ENCODE measurements at regions not wholly inside any gene's neighbourhood (a gene's known extent, or its start where the extent isn't known, plus 50 kb on each side); places are given as distances from the start of the nearest gene placed in this dataset.

DNA sequence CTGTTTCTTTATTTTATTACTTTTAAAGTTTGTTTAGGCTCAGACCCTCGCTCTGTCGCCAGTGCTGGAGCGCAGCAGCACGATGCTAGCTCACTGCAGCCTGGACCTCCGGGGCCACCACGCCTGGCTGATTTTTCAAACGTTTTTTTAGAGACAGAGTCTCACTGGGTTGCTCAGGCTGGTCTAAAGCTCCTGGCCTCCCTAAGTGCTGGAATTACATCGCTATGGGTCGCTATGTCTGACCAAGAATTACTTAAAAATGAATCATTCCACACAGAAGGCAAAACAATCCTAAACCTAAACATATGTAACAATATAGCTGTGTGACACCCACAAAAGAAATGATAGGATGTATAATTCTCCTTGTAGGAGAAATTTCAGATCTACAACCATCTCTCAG, 86.9 kb upstream of the SIMC1 start:
- no peak for DNase-seq

DNA sequence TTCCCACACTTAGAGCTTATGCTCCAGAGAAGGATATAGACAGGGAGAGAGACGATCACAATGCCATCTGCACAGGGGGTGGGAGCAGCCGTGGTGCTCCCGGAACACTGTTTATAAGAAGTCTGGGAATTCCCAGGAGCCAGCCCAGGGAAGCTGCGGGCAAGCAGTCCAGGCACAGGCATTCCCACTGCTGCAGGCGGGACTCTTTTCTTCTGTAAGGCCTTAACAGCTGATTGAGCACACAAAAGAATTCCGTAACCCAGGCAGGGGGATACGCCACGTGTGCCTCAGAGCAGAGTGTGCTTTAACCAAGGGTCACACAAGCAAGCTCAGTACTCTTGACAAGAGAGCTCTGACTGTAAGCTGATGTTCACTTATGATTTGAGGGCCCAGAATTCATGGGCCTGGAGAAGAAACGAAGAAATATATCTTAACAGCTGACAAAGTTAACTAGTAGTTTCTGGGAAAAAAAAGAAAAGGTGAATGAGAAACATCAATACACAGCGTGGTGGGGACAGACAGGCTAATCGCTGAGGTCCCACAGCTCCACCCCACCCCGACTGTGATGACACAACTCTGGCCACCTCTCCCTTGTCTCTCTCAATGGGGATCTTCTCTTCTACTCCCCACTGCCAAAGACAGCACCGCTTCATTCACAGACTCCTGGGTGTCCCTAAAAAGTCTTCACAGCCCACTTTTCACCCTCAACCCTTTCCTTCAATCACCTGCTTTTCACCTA, 85.9 kb upstream of the SIMC1 start:
- no peak for DNase-seq

GRCh38 chr5:176152930-176153311, 85.3 kb upstream of the SIMC1 start:
- no peak for DNase-seq

DNA sequence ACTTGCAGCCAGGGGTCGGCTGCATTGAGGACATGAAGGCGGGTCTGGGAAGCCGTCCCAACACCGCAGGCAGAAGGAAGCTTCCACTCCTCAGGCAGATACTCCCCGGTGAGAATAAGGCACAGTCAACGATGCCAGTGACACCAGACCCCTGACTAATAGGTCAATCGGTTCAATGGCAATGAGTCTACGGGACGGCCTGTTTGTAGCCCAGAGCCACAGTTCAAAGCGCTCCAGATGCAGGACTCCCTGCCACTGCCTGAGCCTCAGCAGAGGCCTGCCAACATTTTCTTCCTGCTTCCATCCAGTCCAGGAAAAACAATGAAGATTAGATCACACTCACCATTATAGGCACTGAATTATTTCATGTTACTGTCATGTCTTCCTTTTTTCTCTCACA, 84.5 kb upstream of the SIMC1 start:
- no peak for DNase-seq

DNA sequence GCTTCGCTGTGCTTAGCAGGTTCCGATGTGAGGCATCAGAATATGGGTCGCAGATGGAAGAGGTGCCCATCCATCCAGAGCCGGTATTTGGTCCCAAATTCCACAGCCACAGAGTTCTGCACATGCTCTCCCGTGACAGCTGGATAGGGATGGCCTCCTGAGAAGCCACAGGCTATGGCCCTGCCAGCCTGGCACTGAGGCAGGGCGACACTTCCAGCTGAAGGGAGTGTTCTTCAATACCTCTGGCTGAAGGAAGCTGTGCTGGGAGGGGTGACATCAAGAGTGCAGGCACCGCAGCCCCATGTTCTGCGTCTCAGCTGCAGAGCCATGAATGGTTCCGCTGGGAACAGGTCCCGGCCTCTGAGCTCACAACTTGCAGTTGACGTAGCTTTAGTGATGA, 83.4 kb upstream of the SIMC1 start:
- DNase-seq, result no peak

DNA sequence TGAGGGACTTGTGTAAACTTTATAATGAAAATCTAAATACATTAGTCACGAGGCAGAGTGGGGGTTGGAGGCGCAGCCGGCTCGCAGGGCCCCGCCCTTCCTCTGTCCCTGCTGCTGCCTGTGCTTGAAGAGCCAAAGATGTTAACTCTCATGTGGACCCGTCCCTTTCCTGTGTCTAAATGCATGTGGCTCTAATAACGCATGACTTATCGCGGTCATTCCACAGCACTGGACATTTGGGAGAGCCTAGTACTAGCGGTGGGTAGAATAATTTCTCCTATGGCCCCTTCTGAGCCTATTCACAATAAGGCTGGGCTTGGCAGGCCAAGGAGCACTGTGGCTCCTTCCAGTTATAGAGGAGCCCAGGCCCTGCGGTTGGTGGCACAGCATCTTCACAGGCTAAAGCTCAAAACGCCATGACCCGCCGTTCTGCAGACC, 82.3 kb upstream of the SIMC1 start:
- DNase-seq, result no peak

- DNase-seq, result no peak
Measured at GRCh38 chr5:176157656-176158055, 80.6 kb upstream of the SIMC1 start.

DNA sequence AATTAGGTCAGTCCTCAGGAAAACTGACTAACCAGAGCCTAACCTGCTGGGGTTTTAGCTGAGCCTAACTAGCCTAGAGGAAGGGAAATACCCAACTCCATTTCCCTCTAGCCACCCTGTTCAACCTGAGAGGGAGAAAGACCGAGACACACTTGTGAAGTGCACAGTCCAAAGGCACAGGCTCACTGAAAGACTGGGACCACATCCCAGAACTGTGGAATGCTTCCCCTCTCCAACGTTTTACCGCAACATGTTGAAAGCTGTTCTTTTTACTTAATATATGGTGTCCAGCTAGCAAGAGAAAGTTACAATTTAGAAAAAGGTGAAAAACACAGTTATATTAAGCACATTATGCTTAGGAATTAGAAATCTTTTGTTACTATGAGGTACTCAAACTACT, 76.8 kb upstream of the SIMC1 start:
- no peak for DNase-seq

DNA sequence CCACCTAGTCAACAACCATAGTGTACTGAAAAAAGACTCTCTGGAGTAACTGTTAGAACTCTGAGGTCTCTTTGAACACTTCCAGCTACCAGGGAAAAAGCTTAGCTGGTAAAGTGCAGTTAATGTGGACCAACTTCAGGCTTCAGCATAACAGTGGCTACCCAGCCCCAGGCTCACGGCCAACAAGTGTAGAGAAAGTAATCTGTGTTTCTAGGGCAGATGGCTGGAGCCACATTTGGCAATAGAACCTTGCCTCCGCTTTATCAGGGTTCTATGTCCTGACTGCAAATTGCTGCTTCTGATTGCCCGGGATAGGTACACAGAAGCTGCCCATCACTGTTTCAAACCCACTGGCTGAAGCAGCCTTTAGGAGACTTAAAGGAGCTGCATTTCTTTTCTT, 76.0 kb upstream of the SIMC1 start:
- no peak for DNase-seq

DNA sequence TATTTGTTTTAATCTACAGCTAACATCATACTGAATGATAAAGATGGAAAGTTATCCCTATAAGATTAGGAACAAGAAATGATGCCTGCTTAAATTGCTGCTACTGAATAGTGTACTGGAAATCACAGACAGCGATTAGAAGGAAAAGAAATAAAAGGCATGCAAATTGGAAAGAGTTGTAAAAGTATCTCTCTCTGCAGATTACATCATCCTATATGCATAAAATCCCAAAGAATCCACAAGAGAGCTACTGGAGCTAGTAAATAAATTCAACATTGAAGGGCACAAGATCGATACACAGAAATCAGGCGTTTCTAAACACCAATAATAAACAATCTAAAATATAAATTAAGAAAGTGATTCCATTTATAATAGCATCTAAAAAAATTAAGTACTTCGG, 75.3 kb upstream of the SIMC1 start:
- no peak for DNase-seq

DNA sequence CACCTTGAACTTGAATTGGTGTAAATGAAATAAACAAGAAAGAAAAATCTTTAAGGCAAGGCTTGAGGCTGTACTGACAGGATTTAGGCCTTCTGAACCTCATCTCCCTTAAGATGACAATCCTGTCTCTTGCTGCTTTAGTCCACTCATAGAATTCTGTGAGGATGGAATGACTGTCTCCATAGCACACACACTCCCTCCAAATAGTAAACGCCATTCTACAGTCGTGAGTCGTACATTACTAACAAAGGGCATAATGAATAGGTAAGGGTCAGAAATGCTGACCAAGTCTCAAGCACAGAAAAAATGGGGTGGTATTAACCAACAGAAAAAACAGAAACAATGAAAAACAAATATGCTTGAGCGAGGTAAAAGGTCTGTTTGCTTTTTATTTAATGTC, 71.8 kb upstream of the SIMC1 start:
- no peak for DNase-seq

- DNase-seq, result no peak
Measured at GRCh38 chr5:176167800-176168199, 70.4 kb upstream of the SIMC1 start.

DNA sequence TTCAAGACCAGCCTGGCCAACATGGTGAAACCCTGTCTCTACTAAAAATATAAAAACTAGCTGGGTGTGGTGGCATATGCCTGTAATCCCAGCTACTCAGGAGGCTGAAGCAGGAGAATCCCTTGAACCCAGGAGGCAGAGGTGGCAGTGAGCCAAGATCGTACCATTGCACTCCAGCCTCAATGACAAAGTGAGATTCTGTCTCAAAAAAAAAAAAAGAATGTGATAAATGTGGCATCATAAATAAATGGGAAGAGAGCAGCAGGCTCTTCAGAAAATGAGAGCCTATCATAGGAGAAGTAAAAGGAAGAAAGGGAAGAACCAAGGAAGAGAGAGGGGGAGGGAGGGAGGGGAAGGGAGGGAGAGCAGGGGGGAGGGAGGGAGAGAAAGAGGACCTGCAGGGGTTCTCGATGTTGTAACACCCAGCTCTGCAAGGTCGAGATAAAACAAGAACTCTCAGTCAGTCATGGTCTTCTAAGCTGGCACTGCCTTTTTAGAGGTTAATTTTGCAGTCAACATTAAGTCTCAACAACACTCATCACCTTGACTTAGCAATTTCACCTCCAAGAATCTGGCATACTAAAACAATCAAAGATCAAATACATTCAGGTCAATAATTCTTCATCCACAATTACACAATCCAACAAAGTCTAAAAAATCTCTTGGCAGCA, 68.7 kb upstream of the SIMC1 start:
- DNase-seq, result no peak

DNA sequence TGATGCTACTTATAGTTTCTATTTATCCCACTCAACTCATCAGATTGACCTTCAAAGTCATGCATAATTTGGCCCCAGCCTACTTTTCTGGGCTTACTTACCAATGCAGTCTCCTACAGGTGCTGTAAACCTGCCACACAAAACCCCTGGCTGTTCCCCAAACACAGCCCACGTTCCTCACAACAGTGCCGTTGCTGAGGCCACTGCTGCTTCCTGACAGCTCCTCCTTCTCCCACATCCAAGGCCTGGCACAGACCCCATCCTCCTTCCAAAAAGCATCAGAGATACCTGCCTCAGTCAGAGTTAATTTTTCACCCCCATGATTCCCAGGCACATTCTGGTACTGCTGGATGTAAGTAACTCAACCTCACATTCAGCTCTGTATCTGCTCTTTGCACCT, 68.1 kb upstream of the SIMC1 start:
- no peak for DNase-seq

DNA sequence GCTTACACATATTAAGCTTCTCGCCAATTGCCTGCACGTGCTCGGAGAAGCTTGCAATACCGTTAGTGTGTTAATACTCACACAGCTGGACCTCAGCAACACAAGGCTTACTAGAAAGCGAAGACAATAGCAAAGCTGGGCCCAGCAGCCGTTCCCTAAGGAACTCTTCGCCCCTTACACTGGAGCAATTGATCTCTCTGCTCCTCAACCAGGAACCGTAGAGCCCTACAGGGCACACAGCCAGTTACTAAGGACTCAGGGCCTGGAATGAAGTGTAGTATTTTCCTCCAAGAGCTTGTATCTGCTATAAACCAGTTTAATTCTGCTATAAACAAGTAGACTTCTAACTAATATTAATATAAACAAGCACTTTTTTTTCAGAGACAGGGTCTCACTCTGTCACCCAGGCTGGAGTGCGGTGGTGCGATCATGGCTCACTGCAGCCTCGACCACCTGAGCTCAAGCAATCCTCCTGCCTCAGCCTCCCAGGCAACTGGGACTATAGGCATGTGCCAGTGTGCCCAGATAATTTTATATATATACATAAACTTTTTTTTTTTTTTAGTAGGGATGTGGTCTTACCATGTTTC, 67.0 kb upstream of the SIMC1 start:
- DNase-seq, result no peak

DNA sequence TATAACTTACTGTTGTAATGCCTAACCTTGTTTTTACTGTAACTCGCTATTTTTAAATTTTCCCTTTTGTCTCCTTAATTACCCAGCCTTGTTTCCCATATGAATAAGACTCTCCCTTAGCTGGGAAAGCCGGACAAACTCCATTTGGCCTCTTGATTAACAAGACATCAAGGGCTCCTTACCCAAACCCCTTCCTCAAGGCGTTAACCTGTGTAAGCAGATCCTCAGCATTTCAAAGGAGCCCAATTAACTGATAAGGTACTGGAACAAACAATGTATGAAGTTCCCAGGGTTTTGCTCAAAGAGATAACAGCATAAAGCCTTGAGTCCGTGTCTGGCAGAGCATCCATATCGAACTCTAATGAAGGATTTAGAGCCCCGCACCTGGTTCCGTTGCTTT, 66.0 kb upstream of the SIMC1 start:
- DNase-seq, result no peak

DNA sequence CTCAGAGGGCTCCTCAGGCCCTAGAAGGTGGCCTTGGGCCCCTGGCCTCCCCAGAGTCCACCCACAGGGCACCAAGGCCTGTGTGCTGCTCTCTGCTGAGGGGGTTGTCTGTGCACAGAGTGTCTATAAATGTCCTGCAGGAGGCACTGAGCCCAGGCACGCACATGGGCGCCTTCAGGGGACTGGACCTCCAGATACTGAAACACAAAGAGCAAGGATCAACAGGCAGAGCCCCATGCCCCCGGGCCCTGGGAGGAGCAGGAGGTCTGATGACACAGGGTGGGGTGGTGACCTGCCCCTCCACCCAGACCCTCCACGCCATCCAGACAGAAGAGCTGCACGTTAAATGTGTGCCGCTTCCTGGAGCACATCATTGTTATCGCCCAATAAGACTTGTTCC, 64.6 kb upstream of the SIMC1 start:
- DNase-seq, result no peak

DNA sequence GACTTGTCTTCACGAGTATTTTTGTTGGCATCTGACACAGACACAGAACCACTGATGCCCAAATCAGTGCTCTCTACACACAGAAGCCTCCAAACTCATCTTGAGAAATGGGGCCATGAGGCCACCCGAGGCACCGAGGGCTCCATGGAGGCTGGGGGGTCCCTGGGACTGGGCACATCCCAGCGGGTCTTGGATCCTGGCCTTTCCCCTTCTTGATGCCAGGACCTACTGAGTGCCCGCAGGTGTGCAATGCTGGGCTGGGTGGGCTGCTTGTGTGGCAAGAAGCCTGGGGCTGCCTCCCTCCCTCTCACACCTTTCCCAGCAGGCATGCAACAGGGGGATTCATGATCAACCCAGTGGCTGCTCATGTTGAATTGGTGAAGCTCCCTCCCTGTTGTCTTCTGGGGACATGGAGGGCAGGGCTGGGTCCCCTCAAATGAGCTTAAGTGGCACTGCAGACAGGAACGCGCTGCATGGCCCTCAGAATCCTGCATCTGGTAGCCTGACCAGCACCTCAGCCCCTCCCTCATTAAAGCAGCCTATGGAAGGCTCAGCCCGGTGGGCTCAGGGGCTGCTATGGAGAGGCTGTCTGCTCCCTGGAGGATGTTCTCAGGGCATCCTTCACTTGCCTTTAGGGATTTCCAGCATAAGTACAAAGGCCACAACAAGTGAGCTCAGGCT, 63.7 kb upstream of the SIMC1 start:
- DNase-seq, result no peak

DNA sequence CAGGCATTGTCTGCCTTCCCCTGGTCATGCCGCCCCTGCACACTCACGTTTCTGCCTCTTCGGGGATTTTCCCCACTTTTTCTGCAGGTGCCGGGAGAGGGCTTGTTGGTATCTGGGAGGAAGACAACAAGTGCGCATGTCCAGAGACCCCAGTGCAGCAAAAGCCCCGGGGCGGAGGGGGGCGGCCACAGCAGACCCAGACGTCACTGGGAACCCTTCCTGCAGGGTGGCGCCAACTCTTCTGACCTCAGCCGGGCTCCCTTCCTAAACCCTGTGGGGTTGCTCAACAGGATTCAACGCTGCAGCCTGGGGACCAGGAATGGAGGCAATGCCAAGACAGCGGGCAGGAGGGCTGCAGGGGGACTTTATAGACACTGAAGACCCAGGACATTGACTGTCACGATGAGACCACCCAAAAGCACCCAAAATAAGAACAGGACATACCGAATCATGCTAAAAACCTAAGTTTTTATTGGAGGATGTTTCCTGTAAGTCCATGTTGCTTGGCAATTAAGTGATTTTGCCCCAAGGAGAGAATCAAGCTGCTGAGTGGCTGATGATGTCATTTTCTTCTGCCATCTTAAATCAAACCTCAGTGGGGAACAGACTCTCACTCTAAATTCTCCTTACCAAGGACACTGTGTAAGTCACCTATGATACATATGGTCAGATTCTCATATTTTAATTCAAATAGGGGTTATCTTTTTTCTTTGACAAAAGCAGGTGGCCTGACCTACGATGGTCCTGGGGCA, 62.9 kb upstream of the SIMC1 start:
- DNase-seq, result no peak

DNA sequence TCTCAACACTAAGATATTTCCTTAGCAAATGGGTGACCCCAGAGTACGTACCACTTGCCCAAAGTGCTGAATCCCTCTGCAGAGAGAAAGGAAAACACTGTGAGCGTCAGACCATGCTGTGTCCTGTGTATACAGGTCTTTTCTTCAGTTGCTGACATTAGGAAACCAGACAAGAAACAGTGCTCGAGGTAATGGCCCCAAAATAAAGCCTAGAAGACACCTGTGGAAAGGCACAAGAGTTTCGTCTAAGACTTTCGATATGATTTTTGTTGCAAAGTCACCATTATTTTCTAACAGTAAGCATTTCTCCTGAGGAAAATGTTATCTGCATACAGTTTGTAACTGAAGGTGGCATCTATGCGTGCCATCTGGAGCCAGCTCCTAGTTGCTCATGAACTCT, 62.0 kb upstream of the SIMC1 start:
- DNase-seq, result no peak

- no peak for DNase-seq
Measured at GRCh38 chr5:176178789-176179188, 59.4 kb upstream of the SIMC1 start.

- no peak for DNase-seq
Measured at GRCh38 chr5:176180339-176180738, 57.9 kb upstream of the SIMC1 start.

- DNase-seq, result no peak
Measured at GRCh38 chr5:176180781-176181180, 57.4 kb upstream of the SIMC1 start.

Data from CD4-positive, alpha-beta T cell treated with Interleukin-21 for 1 hour (primary cell).